Stromal cell of bone marrow (primary cell): ENCODE measurements at regions not wholly inside any gene's neighbourhood (a gene's known extent, or its start where the extent isn't known, plus 50 kb on each side); places are given as distances from the start of the nearest gene placed in this dataset.
A peak's percentile ranks its signal among the peaks of the same experiment; 100 is the strongest.
"Not testable (repeated sequence)": the region's sequence is repeated elsewhere in the genome, so short reads cannot be mapped to it uniquely, and the experiment has no call there.

Experiments used
- DNase-seq: peaks from one replicate; pipeline ENCODE4 v3.0.0-alpha.2; 2012; ENCODE audit warnings: low read depth

DNA sequence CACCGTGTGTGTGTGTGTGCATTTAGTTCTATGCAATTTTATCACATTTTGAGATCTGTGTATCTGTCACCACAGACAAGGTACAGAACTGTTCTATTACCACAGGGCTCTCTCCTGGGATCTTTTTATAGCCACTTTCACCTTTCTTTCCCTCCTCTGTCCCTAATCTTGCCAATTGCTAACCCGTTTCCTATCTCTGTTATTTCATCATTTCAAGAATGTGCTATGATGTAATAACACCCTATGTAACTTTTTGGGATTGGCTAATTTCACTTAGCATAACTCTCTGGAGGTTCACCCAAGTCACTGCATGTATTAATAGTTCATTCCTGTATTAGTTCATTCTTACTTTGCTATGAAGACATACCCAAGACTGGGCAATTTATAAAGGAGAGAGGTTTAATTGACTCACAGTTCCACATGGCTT is 657.7 kb downstream of the QKI start:
- DNase-seq, result no peak

DNA sequence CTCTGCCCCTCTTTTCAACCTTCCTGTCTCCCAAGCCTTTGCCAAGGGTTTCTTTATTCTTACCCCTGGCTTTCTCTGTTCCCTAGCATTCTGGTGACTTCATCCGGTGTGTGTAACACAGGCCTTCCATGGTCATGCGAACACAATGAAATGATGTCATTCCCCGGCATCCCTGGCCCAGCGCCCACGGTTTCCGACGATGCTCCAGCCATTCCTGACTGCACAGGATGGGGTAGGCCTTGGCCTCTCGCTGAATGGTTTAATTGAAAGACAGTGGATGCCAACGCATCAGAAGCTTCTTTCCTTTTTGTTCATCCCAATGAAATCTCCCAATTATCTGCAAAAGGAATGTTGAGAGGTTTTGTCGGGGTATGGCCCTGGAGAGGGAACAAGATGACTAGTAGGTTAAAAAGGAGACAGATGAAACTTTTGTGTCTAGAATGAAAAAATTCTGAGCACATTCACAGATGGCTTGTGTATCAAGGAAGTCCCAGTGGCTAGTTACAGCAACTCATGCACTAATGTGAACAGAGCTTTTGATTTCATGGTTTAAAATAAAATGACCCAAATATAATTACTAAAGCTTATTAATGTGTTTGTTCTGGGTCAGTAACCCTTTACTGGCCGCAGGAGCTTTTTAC is 655.0 kb downstream of the QKI start:
- no peak for DNase-seq

DNA sequence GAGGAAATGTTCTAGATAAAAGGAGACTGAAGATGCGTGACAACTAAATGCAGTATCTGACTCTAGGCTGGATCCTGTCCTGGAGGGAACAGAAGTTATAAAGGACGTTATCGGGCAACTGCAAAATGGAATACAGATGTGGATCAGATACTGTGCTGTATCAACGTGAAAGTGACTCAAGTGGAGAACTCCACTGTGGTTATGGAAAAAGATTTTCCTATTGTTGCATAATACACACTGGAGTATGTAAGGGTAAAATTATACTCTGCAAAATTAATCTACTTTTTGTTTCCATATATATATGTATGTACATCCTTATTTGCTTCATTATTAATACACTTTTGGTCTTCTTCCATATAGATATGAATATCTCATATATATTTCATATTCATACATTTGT is 654.0 kb downstream of the QKI start:
- DNase-seq, result no peak

DNA sequence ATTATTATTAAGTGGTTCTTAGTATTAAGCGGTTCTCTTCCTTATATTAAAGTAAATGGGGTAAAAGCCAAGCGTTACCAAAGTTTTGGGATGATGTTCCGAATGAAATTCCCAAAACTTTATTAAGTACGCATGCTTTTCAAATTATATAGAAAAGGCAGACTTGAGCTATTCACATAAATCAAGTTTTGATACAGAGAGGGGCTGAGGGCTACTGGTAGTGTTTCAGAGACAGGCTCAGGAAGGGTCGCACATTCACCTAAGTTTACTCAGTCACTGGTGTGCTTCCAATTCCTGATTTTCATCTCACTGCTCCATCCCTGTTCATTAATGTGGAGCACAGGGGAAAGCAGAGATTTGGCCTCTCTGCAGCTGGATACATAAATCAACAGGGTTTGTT is 652.2 kb downstream of the QKI start:
- DNase-seq, result no peak

DNA sequence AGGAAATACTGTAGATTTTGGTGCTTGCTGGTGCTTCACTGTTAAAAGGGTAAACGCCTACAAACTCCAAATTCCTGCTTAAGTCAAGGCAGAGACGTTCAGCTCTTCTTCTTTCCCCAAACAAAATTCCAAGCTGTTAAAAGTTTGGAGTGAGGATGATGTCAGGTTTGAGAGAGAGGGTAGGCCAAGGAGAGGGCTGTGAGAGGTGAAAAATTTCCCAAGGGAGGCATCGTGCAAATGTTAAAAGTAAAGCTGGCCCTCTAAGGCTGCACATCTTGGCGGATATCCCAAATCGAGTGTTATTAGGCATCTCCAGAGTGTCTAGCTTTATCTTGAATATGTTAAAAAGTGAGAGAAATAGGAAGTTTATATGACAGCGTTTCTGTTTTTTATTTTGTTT is 651.8 kb downstream of the QKI start:
- DNase-seq, result no peak

DNA sequence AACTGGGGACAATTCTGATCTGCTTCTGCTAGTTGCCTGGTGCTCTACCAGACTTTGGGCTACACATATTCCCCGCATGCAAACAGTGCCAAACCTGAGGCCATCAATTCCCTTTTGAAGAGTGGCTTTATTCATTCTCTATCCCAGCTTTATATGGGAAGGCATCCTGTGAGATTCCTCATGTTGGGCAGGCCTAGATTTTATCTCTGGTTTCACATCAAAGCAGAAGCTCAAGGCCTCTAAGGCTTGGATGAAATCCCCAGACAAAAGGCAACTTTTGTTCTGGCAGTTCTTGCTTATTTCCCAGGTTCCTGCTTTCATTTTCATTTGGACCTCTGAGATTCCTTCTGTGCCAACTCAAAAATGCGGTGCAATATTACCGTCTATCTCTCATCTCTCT is 648.8 kb downstream of the QKI start:
- DNase-seq, result no peak

DNA sequence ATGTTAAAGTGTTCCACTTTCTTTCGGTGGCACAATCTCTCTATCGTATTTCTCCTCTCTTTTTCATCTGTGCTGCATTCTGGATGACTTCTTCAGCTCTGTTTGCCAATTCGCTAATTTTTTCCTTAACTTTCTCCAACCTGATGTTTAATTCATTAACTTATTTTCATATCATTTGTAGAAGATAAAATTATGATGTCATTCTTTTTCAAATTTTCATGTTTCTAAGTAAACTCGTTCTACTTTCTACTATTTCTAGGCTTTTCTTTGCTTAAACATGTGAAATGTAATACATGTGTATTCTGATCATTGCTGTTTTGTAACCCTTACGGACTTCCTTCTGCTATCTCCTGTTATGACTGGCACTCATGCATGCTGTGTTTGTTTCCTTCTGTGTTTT is 648.4 kb downstream of the QKI start:
- DNase-seq, result no peak

DNA sequence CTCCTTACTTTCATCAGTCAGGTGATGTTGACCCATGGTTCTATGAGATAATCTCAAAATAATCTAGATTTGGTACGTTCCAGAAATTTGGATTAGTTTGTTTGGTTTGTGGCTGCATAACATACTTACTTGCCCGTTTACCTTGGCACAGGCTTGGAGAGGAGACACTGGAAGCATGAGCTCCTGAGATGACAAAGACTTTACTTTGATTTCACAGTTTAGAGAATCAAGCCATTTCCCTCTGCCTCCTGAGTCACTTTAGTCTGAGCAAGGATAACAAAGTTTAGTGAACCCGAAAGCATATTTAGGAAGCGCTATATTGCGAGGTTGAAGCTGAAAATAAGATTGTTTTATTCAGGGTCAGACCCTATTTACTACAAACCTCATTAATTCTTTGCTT is 643.4 kb downstream of the QKI start:
- no peak for DNase-seq

DNA sequence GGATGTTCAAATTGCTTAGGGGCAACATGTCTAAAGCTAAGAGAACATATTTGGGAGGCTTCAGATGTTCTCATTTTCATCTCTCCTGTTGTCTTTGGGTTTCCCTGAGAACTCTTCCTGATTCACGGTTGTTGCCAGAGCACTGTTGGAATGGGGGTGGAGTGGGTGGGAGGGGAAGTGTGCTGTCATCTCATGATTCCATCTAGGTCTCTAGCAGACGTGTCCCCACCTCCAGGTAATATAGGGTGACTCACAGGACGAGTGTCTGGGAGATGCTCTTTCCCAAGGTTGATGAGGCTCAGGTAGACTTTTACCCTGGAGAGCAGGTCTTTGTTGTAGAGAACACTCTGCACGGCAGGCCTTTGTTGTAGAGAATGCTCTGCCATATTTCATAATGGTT is 636.9 kb downstream of the QKI start:
- DNase-seq, result no peak

DNA sequence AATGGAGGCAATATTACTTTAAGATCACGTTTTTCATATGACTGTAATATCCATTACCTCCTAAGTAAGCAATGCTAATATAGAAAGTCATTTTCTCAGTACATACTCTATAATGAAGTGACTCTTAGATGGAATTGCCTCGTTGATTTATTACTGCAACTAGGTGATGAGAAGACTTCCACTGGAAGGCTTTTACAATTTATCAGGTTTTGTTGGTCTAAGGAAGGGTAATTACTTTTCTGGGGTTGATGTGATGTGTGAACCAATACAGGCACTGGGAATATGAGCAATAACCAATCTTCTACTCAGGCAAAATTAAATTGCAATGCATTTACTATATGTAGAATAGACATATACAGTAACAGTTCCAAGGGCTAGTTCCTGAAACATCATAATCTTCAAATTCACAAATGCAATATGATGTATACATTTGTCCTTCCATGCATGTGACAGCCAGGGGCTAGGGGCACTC is 635.0 kb downstream of the QKI start:
- DNase-seq, result no peak

DNA sequence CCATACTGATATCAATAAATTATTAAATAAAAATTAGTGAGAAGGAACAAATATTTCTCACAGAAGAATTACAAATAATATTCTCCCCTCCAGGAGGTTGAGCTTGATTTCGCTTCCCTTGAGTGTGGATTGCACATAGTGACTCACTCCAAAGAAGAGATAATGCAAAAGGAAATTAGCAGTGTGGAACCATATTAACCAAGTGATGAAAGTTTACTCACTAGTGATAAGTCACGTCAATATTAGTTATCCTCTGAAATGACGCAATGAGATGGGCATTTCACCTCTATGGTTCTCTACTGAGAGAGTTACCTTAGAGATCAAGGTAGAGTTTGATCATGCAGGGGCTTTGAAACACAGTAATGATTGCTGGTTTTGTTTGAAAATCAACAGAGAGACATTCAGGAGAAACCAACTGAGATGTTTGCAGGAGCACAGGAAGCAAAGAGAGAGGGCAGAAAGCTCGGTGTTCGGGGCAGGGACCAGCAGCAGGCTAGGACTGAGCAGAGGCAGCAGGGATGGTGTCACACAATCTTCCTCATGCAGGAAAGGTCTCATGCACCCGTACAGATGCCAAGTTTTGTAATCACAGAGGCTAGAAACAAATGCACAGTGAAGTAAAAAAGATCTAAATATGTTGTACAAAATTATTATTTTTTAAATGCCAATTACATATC is 634.5 kb downstream of the QKI start:
- no peak for DNase-seq

DNA sequence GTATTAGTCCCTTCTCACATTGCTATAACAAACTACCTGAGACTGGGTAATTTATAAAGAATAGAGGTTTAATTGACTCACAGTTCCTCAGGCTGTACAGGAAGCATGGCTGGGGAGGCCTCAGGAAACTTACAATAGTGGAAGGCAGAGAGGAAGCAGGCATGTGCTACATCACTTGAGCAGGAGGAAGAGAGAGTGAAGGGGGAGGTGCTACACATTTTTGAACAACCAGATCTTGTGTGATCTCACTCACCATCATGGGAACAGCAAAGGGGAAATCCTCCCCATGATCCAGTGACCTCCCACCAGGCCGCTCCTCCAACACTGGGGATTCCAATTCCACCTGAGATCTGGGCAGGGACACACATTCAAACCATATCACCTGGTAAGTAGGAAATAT is 630.6 kb downstream of the QKI start:
- no peak for DNase-seq

DNA sequence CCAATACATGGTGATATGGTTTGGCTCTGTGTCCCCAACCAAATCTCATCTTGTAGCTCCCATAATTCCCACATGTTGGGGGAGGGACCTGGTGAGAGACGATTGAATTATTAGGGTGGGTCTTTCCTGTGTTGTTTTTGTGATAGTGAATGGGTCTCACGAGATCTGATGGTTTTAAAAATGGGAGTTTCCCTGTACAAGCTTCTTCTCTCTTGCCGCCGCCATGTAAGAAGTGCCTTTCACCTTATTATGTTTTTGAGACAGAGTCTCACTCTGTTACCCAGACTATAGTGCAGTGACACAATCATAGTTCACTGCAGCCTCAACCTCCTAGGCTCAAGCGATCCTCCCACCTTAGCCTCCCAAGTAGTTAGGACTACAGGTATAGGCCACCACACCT is 629.1 kb downstream of the QKI start:
- not testable (repeated sequence) for DNase-seq

DNA sequence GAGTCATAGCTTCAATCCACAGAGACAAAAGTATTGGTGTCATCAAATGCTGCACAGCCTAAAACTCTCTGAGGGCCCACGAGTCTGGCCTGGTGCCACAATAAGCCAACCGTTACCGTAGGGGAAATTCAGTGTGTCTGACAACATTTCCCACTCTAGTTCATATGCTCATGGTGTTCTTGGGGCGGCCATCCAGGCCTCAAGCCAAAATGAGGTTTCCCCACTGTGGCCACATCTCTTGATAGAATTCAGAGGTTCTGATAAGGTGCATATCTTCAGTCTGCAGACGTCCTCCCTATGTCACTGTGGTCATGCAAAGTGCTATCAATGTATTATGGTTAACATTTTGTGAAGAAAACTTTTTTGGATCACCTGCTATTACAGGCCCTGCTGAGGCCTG is 627.7 kb downstream of the QKI start:
- DNase-seq, result no peak

DNA sequence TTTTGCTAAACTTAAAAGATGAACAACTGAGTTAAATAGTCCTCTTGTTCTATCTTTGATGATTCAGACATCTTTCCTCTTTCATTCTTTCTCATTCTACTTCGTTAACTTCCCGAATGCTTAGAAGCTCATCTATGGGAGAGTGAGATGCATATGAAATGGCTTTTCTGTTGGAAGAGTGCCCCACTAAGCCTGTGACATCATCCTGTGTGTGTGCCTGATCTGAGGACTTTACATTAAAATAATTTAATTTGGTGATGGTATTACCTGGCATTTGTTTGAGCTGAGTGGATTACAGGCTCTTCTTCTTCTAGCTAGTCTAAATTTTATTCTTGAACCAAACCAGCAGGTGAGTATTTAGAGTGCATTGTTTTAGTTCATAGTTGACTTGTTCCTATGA is 626.5 kb downstream of the QKI start:
- DNase-seq, result no peak

DNA sequence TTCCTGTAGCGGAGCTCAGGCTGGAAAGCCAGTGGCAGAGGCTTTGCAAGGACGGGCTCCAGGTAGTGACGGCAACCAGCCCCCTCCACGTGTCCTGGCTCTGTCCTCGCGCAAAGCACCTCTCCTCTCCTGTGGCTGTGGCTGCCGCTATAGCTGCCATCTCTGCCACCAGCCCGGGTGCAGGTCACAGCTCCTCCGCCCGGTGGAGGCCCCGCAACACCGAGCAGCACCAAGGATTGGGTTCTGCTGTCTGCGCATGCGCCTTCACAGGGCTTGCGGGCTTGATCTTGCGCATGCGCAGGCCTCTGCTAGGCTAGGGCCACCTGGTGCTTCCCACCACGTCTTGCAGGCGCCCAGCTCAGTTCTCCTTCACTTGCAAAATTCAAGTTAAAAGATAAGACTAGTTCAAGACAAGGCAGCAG is 625.4 kb downstream of the QKI start:
- DNase-seq, result peak; percentile 44

DNA sequence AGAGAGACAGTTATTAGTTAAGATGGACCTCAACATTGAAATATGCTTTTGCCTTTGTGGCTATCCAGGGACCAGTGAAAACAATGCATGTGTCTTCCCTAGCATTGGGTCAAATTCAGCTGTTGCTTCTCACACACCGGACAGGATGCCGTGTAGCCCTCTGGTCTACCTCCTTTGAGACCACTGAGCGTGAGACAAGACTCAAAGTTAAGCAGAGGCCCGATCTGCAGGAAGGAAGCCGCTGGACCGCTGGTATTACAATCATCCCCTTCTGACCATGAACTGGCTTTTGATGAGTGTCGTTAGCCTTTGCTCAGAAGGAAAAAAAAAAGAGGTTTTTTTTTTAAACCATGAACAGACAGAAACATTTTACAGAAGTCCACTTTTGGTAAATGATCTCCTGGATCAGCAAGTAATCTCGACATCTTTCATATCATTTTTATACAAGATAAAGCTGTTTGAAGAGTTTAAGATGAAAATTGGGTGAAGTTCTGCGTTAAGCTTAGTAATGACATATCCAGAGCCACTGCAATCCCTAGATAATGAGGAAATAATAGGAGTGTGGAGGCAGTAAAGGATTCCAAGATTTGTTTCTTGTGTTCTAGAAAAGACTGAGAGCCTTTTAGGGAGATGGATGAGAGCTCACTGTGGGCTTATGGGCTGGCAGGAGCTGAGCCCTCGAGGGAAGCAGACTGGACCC is 622.8 kb downstream of the QKI start:
- DNase-seq, result no peak

DNA sequence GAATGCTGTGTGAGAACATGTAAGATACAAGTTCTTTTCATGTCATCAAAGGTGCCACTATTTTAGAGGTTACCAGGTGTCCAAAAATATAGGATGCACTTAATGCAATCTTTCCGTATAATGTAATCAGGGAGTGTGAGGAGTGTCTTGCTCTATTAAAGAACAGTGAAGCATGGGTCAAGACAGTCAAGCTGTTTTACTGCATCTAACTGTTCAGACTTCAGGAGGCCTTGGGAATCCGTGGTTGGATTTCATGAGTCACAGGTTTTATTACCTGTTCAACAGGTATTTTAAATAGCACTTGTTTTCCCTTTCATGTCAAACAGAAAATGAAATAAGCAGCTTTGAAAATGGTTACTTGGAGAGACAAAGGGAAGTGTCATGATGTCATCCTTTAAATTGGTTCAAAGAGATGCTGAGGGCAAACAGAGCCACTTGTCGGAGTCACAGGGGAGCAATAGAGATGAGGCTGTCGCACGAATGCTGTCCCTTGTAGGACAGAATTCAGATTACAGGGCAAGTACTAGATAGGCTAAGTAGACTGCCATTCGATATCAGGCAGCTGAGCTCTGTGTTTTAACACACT is 621.5 kb downstream of the QKI start:
- DNase-seq, result no peak

DNA sequence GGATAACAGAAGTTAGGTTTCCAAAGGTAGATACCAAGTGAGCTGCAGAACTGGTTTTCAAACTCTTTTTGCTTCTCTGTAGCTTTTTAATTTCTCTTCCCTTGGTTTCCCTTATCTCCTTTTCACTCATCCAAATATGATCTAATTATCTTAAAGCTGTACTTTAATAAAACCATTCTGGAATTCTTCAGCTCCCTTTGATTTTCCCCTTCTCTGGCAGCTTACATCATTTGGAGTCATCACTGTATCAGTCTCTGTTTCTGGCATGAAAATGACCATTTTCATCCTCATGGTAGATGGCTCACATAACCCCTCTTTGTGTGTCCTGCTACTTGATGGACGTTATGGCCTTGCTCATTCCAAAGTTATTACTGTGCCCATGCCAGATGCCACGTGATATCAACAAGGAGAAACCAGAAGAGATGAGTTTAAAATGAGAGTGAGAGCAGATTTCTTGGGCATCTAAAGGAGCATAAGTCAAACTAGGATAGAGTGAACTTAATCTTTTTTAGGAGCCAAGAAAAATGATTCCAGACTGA is 620.2 kb downstream of the QKI start:
- no peak for DNase-seq

DNA sequence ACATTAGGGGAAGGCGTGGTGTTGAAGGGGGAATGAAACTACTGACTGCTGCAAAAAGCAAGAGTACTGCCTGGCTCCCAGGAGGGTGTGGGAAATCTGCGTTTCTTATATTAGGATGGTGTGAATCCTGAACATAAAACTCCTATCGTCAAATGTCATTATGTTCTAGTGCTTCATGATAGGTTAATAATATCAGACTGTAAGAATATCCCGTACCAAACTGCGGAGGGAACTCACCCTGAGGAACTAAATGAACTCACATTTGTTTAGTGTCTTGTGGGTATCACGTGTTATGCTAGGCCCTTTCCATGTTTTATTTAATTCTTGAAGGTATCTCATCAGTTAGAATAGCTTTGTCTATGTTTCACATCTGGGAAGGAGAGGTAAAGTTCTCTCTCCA is 610.7 kb downstream of the QKI start:
- no peak for DNase-seq

DNA sequence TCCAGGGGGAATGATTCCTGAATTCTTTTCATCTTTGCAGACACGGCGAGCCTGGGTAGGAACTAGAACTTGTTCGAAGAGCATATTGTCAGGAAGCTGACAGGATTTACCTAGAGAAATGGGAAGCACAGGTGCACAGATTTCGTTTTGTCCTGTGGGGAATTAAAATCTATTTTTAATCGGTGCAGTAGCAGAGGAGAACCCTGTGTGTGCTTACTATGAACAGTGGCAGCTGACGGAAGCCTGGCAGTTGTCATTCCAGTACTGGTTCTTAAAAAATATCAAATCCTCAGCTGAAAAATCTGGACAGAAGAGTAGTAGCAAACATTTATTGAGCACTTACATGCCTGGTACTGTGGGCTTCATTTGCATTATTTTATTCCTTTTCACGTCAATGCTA is 609.0 kb downstream of the QKI start:
- DNase-seq, result no peak

DNA sequence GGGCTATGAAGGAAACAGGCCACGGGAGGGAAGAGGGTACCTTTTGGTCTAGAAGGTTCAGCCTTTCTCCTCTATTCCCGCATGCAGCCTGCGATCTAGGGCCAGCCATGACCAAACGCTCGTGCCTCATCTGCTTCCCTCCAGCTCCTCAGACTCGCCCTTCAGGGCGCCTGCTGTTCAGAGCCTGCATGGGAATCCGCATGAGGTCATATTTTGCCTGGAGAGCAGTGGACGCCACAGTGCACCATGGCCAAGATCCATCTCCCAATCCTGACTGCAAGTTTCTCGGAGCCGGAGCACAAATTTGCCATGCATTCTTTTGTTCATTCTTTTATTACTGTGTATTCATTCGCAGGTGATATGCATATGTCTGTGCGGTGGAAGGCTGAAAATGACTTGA is 608.1 kb downstream of the QKI start:
- no peak for DNase-seq
